ENCODE measurements at regions not wholly inside any gene's neighbourhood (a gene's known extent, or its start where the extent isn't known, plus 50 kb on each side); places are given as distances from the start of the nearest gene placed in this dataset.

DNA sequence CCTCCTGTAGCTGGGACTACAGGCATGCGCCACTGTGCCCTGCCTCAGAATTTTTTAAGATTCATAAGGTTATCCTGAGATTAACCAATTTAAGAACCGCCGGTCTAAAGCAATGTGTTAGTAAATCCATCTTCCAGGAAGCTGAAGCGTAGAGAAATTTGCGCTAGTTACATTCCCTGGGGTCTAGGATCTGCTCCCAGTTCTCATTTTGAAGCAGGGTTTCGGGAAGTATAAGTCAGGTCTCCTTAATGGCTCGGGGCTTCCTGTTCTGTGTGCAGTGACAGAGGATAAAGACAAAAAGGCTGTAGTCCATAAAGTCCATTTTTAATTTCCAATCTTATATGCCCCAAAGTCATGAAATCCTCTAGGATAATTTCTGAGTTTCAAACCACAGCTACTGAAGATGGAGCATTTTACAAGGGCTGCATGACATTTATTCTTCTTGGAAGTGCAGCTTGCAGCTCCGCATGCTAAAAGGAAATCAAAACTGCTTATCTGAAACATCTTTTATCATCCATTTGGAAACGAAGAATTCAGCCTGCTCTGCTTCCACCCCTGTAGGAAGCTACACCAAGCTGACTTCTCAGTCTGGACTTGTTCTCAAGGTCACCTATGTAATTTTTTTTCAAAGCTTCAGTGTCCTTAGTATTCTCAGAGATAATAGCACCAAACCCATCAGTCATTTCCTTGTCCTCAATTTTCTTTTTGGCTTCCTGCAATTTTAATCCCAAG, 326.1 kb downstream of the PRL start:
- peak; percentile 23 to 41 (median 39) for DNase-seq

DNA sequence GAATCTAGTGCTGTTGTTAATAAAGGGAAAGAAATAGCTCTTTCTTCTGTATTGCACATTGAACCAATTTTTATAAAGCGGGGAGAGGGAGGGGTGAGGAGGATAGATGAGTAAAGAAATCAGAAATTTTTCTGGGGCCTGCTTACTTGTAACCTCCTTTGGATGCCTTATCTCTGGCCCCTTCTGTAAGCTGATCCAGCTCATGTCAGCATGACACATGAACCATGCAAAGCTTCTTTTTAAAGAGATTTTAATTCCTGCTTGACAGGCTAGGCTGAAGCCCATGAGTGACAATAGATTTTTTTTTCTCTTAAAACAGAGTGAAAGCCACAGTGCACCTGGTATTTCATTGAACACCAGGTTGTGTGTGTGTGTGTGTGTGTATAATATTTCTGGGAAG, 325.3 kb downstream of the PRL start:
- no peak for DNase-seq

- DNase-seq, result no peak
Measured at GRCh38 chr6:21972516-21972915, 324.3 kb downstream of the PRL start.

DNA sequence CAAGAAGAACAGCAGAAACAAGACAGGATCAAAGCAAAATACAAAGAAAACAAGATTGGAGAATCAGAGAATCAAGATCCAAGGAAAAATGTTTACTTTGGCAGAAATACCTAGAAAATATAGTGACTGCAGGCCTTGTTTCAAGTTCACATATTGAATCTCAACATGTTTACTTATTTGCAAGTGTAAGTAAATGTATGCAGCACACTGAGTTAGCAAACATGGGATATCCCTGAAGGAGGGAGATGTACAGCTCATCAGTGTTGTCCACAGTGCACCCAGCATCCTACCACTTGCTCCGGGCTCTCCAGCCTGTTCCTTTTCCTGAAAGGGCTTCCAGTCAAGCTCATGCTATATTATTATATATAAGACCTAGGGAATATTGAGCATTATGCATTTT, 319.5 kb downstream of the PRL start:
- DNase-seq, result no peak

- DNase-seq, result no peak
Measured at GRCh38 chr6:21981235-21981833, 315.5 kb downstream of the PRL start.

DNA sequence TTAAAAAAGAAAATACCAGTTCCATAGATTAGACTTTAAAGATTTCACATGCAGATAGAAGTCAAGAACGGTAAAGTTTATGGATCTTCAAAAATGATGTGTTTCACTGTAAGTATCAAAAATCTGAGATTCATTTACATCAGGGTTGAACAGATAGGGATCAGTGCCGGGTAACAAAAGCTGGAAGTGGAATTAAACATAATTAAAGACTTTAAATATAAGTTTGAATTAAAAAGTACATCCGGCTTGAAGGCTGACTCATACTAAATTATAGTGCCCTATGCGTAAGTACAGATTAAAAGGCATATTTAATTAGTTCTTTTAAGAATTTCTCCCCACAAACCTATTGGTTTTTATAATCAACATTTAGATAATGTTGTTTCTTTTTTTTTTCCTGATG, 312.7 kb downstream of the PRL start:
- no peak for DNase-seq

DNA sequence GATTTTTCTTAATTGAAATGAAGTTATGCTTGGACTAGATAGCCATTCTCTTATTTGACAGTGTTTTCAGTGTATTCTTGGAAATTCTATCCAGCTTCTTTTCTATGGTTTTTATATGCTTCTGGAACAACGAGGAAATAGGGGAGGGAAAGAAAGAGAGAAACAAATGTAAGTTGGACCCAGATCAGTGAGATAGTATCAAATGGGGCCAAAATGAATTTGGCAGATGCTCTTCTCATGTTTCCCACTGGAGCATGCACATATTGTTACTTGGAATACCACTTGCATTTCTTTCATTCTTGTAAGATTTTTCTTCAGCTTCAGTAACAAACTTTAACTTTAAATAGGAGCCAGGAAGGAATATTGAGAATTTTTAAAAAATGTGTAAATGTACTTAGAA, 312.3 kb downstream of the PRL start:
- DNase-seq, result no peak

GRCh38 chr6:21985904-21986303, 310.9 kb downstream of the PRL start:
- no peak for DNase-seq

GRCh38 chr6:21986703-21987102, 310.1 kb downstream of the PRL start:
- no peak for DNase-seq

DNA sequence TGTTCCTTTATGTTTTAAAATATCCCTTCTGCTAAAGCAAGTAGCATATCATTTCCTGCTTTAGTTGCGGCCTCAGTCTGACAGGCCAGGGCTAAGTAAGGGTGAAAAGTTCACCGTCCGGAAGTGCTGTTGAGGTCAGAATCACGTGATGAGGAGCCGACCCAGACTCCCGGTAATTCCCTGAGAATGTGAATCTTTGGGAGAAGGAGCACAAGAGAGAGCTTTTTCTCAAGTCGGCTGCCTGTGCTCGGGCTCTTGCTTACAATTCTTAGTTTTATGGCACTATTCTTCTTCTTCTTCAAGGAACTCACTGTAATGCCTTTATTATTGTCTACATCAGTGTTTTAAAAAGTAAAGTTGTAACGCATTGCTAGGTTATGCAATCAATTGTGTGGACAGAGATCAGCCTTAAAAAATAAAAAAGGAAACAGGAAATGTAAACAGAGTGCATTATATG, 309.3 kb downstream of the PRL start:
- DNase-seq, result peak; percentile 85 to 90 (median 86)

- DNase-seq, result no peak
Measured at GRCh38 chr6:21990577-21990976, 306.3 kb downstream of the PRL start.

DNA sequence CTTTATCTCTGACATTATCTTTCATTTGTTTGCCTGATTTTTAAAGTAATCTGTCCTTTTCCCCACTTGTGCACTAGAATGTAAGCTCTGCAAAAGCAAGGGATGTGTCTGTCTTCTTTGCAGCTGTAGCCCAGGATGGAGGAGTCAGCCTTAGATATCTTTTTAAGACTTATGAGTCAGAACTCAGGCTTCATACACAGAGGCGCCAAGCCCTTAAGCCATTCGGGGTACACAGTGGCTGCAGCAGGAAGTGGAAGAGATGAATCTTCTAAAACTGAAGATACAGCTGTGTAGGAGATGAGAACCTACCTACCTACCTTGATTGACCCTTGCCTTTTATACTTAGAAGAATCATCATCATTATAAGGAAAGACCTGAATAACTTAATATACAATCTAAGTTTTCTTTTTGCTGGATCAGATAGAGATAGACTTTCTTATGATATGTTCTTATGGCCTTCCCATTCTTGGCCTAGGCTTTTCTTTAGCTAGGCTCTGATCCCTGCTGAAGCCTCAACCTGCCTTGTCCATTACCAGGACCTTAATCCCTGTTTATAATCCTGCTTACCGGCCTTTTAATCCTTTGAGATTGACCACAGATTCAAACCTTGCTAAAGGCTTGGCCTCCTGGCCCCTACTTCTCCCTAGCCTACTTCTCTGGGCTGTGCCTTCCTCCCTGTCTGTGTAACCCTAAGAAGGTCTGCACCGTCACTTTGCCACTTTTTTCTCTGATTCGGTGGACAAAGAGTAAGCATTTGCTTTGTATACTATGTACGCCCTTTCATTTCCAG, 304.5 kb downstream of the PRL start:
- DNase-seq, result no peak

DNA sequence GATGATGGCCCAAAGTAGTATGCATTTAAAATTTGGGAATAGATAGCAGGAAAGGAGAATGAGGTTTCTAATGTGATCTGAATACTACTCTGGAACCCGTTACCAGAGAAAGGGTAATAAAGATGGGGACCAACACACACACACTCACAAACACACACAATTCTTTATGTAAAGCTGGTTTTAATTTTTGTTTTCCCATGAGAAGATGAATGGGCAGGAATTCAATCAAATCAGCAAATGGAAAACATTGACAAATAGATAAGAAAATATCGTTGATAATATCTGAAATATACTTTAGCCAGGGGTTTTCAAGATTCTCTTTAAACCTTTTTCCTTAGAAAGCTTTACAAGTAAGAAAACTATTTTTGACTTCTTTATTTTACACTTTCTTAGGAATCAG, 303.0 kb downstream of the PRL start:
- no peak for DNase-seq

- no peak for DNase-seq
Measured at GRCh38 chr6:21994821-21995220, 302.0 kb downstream of the PRL start.

DNA sequence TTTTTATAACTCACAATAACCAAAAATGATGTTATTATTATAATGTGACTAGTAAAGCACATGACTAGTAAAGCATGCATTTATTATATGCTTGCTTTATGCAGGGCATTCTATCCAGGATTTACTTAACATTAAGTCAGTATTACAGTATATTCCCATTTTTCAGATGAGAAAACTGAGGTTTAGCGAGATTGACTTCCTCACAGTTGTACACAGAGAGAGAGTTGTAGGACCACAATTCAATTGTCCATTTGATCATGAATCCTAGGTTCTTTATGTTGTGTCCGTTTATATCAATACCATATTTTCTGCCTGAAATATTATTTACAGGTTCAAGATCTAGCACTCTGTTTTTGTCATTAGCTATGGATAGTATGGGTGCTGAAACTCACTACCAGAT, 301.5 kb downstream of the PRL start:
- DNase-seq, result no peak

DNA sequence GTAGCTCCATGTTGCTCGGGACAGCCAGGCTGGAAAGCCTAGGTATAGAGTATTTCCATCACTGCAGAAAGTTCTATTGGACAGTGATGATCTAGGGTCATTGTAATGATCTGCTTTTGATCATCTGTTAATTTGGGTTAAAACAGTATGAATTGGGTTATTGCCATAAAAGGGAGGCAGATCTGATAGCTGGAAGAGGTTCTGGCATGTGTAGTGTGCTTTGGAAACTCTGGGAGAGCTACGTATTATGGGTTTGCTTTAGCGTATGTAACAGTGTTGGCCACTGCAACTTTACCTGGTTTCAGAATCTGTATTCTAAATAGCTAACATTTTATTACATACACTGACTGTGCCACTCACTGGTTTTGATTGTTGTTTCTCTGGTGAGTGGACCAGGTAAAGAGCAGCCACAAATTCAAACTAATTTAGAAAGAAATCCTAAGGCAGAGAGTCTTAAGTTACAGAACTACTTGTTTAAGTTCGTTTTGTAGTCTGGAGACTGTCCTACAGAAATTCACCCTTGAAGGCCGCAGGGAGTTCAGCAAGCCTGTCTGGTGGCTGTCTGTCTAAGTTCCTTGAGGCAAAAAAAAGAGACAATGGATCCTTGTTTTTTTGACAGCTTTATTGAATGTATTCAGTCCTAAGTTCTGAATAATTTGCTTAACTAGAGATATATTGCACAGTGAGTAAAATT, 300.3 kb downstream of the PRL start:
- DNase-seq, result no peak

GRCh38 chr6:21997119-21998037, 299.5 kb downstream of the PRL start:
- no peak for DNase-seq

- DNase-seq, result no peak
Measured at GRCh38 chr6:21998582-21998981, 298.3 kb downstream of the PRL start.

GRCh38 chr6:21999012-21999528, 297.8 kb downstream of the PRL start:
- no peak for DNase-seq

- no peak for DNase-seq
Measured at GRCh38 chr6:21999741-22000140, 297.1 kb downstream of the PRL start.

- DNase-seq, result no peak
Measured at GRCh38 chr6:22001396-22002027, 295.3 kb downstream of the PRL start.

Data from suppressor macrophage treated with lipopolysaccharide for 1 hour (primary cell).